IPS-20b (cell line): ENCODE measurements at regions not wholly inside any gene's neighbourhood (a gene's known extent, or its start where the extent isn't known, plus 50 kb on each side); places are given as distances from the start of the nearest gene placed in this dataset.

Experiments
- H3K27ac ChIP-seq: one replicate; pipeline ENCODE4 v1.5.1; 2013; ENCODE audit warnings: low read length
- H3K27me3 ChIP-seq: 2 replicates; pipeline ENCODE4 v1.6.1; 2013; ENCODE audit warnings: mild to moderate bottlenecking, low read length, inconsistent platforms; ENCODE audit not compliant: insufficient read depth
- H3K36me3 ChIP-seq: 2 replicates; pipeline ENCODE4 v1.6.1; 2013; ENCODE audit warnings: low read depth, mild to moderate bottlenecking, inconsistent platforms, low read length, moderate library complexity; ENCODE audit not compliant: insufficient read depth
- H3K4me1 ChIP-seq: 2 replicates; pipeline ENCODE4 v1.6.1; 2013; ENCODE audit warnings: mild to moderate bottlenecking, control low read depth, inconsistent platforms, low read length, moderate library complexity; ENCODE audit not compliant: insufficient read depth
- H3K4me3 ChIP-seq: 2 replicates; pipeline ENCODE4 v1.5.1; 2013; ENCODE audit warnings: mild to moderate bottlenecking, low read length, inconsistent platforms
- H3K9ac ChIP-seq: 2 replicates; pipeline ENCODE4 v1.6.1; 2013; ENCODE audit warnings: low read depth, mild to moderate bottlenecking, inconsistent platforms, low read length, moderate library complexity
- H3K9me3 ChIP-seq: 2 replicates; pipeline ENCODE4 v1.6.1; 2013; ENCODE audit warnings: mild to moderate bottlenecking, low read depth, low read length, inconsistent platforms; ENCODE audit not compliant: insufficient read depth

DNA sequence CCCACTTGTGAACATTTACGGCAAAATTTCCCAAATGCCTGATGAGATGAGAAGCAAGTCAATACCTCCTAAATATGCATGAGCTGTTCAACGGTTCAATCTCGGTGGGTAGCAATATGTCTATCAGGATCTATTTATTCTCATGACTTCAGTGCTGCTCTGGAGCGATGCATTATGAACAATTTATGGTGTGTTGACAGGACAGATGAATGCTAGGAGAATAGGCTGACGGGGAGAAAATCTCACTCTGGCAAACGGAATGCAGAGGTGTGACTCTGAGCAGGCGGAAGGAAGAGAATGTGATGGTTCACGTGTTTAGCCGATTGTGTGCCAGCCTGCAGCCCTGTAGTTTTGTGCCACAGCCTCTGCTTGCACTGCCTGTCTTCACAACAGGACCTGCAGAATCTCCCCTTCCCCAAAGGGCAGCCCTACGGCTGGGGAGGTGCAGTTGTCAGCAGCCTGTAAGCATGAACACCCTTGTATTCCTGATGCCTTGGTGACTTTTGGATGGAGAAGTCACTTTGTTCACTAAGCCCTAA lies 345.2 kb downstream of the PHKB start:
- no peak overlapping the region for H3K27ac ChIP-seq
- no peaks in the 10 kb centered on the region for H3K36me3 ChIP-seq
- no peaks in the 10 kb centered on the region for H3K27me3 ChIP-seq
- H3K9ac ChIP-seq = no peak overlapping the region
- H3K4me1 ChIP-seq = no peaks in the 10 kb centered on the region
- H3K9me3 ChIP-seq = no peaks in the 10 kb centered on the region
- H3K4me3 ChIP-seq = no peak overlapping the region

DNA sequence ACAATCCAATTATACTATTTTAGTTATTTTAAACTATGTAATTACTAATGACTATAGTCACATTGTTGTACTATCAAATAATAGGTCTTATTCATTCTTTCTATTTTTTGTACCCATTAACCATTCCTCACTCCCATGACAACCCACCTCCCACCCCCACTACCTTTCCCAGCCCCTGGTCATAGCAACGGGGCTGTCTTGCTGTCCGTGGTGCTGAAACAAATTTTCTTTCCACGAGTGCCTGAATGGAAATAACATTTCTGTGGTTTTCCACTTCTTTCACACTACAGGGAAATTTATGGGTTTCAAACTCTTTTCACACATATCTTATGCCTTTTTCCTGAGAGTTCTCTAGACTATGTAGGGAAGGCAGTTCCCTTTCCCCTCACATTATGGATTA lies 326.6 kb downstream of the PHKB start:
- H3K9ac ChIP-seq = no peak overlapping the region
- H3K27me3 ChIP-seq = no peaks in the 10 kb centered on the region
- H3K27ac ChIP-seq = no peak overlapping the region
- H3K4me1 ChIP-seq = no peaks in the 10 kb centered on the region
- H3K36me3 ChIP-seq = no peaks in the 10 kb centered on the region
- H3K4me3 ChIP-seq = no peak overlapping the region
- H3K9me3 ChIP-seq = peaks cover 25% of the 10 kb centered on the region

DNA sequence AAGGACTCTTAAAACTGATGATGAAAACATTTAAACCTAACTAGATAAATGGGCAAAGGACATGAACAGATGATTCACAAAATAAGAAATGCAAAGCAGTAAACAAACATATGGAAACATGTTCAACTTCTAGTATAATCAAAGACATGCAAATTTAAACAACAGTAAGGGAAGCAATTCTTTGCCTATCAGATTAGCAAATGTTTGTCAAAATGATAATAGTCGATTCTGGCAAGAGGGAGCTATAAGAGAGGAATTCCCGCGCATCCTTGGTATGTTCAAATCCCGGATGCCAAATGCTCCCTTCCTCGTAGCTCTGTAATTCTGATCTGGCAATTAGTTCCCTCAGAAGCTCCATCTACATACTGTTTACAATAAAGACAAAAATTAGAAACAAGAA lies 320.5 kb downstream of the PHKB start:
- Histone ChIP-seq H3K4me3 (no peak overlapping the region), H3K27ac (no peak overlapping the region), H3K9ac (no peak overlapping the region), H3K27me3 (no peaks in the 10 kb centered on the region), H3K4me1 (peaks cover 17% of the 10 kb centered on the region; the same call in 1 of the 2 replicates), H3K9me3 (no peaks in the 10 kb centered on the region), H3K36me3 (no peaks in the 10 kb centered on the region)

DNA sequence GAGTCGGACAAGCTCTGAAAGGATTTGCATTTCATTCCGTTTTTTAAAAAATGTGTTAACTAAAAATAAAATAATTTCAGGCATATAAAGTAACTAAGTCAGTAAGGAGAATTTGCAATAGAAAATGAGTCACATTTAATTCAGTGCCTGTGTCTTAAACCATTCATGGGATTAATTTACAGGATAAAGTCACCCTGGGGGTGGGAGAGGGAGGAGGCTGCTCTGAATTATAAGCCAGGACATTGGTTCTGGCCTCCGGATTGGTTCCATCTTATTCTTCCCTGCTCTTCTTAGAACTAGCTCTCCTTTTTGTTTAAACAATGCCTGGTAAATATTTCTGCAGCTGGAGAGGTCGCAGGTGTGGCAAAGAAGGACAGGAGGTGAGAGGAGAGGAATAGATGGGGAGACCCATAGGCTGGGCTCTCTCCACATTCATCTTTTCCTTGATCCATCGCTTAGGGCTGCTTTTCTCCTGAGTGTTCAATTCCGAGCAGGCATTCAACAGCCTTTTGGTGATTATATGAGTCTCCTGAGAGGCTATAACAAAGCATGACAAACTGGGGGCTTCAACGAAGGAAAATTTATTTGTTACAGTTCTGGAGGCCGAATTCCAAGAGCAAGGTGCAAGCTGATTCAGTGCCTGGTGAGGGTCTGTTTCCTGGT lies 319.2 kb downstream of the PHKB start:
- Histone ChIP-seq H3K9ac (no peak overlapping the region), H3K4me3 (no peak overlapping the region), H3K4me1 (peaks cover 17% of the 10 kb centered on the region; the same call in 1 of the 2 replicates), H3K36me3 (no peaks in the 10 kb centered on the region), H3K9me3 (no peaks in the 10 kb centered on the region), H3K27ac (no peak overlapping the region), H3K27me3 (no peaks in the 10 kb centered on the region)

DNA sequence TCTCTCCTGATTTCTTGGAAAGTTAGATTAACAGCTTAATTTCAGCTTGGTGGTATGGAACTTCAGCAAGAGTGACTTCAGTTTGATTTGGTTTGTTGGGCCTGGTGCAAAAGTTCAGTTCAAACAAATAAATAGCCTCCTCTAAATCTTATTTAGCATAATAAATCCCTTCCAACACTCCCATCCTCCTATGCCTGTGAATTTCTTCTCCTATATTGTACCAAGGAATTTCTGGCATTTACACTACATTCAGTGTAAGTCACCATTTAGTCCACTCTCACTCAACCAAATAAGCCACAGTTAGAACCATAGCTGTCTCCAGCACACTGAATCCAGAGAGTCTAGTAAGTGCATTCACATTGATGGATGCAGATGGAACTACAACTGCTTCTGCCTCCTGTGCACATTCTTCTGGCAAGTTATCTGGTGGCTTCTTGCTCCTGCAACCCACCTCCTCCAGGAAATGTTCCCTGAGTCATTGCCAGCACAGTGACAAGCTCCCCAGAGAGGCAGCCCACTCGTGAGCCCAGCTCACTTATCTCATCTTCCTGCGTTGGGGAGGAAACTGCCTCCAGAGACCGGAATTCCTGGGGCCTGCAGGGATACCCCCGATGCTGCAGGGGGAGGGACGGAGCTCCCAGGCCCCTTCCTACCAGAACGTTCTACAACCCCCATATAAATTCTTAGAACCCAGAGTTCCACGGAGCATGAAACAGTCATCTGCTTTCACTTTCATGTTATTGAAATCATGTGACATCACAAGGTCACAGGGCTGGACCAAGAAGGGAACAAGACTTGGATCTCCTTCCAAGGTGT lies 318.3 kb downstream of the PHKB start:
- Histone ChIP-seq H3K9me3 (no peaks in the 10 kb centered on the region; the same call in 1 of the 2 replicates), H3K9ac (no peak overlapping the region), H3K36me3 (no peaks in the 10 kb centered on the region), H3K4me1 (peaks cover 17% of the 10 kb centered on the region; the same call in 1 of the 2 replicates), H3K27ac (no peak overlapping the region), H3K4me3 (no peak overlapping the region), H3K27me3 (no peaks in the 10 kb centered on the region)

- Histone ChIP-seq H3K4me1 (peaks cover 17% of the 10 kb centered on the region; the same call in 1 of the 2 replicates), H3K4me3 (no peak overlapping the region), H3K27me3 (no peaks in the 10 kb centered on the region), H3K9ac (no peak overlapping the region), H3K9me3 (no peaks in the 10 kb centered on the region; the same call in 1 of the 2 replicates), H3K36me3 (no peaks in the 10 kb centered on the region), H3K27ac (no peak overlapping the region)
These were observed 317.1 kb downstream of the PHKB start for GRCh38 chr16:47778106-47778801.

GRCh38 chr16:47777220-47777619 lies 316.1 kb downstream of the PHKB start:
- Histone ChIP-seq H3K9ac (no peak overlapping the region), H3K4me3 (no peak overlapping the region), H3K4me1 (peaks cover 17% of the 10 kb centered on the region; the same call in 1 of the 2 replicates), H3K9me3 (no peaks in the 10 kb centered on the region; the same call in 1 of the 2 replicates), H3K36me3 (no peaks in the 10 kb centered on the region), H3K27ac (no peak overlapping the region), H3K27me3 (no peaks in the 10 kb centered on the region)

DNA sequence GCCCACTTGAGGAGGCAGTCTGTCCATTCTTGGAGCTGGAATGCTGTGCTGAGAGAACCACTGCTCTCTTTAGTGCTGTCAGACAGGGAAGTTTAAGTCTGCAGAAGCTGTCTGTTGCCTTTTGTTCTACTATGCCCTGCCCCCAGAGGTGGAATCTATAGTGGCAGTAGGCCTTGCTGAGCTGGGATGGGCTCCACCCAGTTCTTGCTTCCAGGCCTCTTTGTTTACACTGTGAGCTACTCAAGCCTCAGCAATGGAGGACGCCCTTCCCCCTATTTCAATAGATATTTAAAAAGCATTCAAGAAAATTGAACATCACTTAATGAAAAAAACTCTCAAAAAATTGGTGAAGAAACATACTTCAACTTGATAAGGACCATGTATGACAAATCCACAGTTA lies 313.5 kb downstream of the PHKB start:
- no peaks in the 10 kb centered on the region; the same call in 1 of the 2 replicates for H3K9me3 ChIP-seq
- no peak overlapping the region for H3K27ac ChIP-seq
- H3K9ac ChIP-seq = no peak overlapping the region
- 0 out of 2 replicates have a peak, but pooled peaks cover 6% of the 10 kb centered on the region for H3K4me1 ChIP-seq
- no peak overlapping the region for H3K4me3 ChIP-seq
- H3K36me3 ChIP-seq = no peaks in the 10 kb centered on the region
- no peaks in the 10 kb centered on the region for H3K27me3 ChIP-seq

DNA sequence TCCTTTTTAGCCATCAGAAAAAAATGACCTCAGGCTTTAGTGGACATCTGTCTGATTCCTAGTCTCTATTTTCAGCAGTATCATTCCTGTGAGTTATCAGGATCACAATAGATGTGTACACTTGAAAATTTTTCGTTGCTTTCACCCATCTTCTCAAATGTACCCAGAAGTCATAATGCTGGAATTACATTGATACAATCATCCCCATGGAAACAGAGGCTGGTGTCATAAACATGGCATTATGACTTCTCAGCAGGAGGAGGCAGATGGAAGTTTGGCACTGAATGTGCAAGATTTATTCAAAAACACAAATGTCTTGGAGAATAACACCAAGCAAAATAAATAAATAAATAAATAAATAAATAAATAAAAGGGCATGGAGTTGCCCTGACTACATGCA lies 292.5 kb downstream of the PHKB start:
- Histone ChIP-seq H3K4me1 (peaks cover 5% of the 10 kb centered on the region; the same call in 1 of the 2 replicates), H3K9me3 (no peaks in the 10 kb centered on the region), H3K27me3 (no peaks in the 10 kb centered on the region), H3K4me3 (no peak overlapping the region), H3K9ac (no peak overlapping the region), H3K36me3 (no peaks in the 10 kb centered on the region), H3K27ac (no peak overlapping the region)
